Frontal cortex (tissue), 3 donors: ENCODE measurements at regions not wholly inside any gene's neighbourhood (a gene's known extent, or its start where the extent isn't known, plus 50 kb on each side); places are given as distances from the start of the nearest gene placed in this dataset.
A peak's percentile ranks its signal among the peaks of the same experiment; 100 is the strongest.

Experiments used
- DNase-seq, 2 donors: peaks; one replicate each; pipeline ENCODE4 v3.0.0; 2012; ENCODE audit warnings: low spot score in 2 of 2
- FAIRE-seq: peaks from 2 replicates; lab custom pipeline; 2012; peaks lifted over from hg19 to GRCh38; lab: Jason Lieb, UNC
- donor health status: control.
- donor health status: control.
- donor health status: control.

- DNase-seq (no peak), FAIRE-seq (no peak)
Measured at GRCh38 chr1:87927391-87928280, 599.0 kb downstream of the LMO4 start.

DNA sequence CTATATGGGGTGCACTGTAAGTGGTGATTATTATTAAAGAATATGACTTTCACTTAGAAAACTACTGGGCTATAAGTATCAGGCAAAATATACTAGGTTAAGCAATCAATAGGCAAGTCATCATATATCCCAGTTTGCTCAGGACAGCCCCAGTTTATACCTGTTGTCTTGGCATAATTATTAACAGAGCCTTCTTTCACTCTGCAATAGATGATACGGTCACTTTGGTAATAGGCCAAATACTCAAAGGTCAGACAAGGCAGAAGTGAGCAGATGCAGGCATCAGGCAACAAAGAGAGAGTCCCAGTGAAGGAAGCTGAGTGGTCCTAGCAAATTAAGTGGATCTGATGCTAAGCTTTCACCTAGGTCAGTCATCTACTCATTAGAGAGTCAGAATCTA, 599.9 kb downstream of the LMO4 start:
- FAIRE-seq (no peak), DNase-seq (no peak)

DNA sequence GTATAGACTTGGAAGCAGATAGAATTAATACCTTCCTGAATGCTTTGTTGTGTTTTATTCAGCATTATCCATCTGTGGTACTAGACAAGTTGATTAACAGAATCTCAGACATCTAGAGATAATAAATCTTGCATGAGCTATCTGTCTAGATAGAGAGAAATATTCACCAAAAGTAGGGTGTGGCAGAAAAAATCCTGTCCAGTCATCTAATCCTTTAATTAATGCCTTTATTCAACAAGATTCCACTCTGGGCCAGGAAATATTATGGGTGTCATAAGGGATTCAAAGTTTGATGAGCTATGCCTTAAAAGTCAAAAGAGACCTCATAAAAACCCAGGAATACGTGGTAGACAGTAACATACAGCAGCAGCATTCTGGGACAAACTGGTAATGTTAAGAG, 601.2 kb downstream of the LMO4 start:
- DNase-seq (no peak), FAIRE-seq (no peak)

GRCh38 chr1:87930796-87931195, 602.1 kb downstream of the LMO4 start:
- FAIRE-seq: no peak

DNA sequence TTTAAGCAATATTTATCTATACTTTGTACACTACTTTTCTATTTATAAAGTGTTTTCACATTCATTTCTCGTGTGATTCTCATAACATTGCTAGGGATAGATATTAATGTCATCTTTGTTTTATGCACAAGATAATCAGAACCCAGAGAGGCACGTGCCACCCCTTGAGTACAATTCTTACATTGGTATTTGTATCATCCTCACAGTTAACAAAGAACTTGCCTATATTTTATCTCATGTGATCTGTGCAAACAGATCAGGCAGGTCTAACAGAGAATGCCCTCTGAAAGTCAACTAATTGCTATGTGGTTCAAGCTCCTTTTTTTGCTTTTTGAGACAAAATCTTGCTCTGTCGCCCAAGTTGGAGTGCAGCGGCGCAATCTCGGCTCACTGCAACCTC, 604.5 kb downstream of the LMO4 start:
- FAIRE-seq: no peak
- DNase-seq: no peak

More at GRCh38 chr1:87930796-87931195, 602.1 kb downstream of the LMO4 start:
- DNase-seq: no peak

DNA sequence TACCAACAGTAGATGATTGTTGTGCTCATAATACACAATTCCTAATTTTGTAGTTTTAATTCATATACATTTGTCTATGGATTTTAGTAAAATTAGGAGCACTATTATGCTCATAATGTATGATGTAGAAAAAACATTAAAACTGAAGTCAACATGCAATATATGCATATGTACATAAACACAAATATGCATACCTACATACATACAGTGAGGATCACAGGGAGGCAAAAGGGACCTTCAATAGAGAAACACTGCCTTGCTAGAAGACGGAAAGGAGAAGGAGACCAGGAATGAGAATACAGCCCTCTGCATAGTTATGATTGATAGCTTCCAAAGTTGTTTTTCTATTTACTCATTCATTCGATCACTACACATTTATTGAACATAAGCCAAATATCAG, 606.5 kb downstream of the LMO4 start:
- FAIRE-seq (no peak), DNase-seq (no peak)

GRCh38 chr1:87937831-87938395, 609.2 kb downstream of the LMO4 start:
- FAIRE-seq: no peak
- no peak for DNase-seq

DNA sequence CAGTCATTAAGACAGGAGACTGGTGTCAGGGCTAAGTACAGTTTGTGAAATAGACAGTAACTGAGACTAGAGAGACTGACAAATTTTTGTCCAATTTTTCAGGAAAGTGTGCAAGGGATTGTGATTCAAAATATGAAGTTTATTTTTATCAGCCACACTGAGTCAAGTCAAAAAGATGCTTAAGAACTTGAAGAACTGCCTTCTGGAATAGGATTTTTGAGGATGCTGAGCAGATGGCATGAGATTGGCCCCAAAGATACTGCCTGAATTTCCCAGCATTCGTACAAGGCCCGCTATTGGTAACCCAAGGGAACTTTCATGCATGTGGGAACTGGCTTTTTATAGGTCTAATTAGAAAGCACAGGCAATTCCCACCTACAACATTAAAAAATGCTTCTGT, 610.0 kb downstream of the LMO4 start:
- FAIRE-seq (no peak), DNase-seq (no peak)

- no peak for FAIRE-seq
Measured at GRCh38 chr1:87939444-87939843, 610.8 kb downstream of the LMO4 start.

DNA sequence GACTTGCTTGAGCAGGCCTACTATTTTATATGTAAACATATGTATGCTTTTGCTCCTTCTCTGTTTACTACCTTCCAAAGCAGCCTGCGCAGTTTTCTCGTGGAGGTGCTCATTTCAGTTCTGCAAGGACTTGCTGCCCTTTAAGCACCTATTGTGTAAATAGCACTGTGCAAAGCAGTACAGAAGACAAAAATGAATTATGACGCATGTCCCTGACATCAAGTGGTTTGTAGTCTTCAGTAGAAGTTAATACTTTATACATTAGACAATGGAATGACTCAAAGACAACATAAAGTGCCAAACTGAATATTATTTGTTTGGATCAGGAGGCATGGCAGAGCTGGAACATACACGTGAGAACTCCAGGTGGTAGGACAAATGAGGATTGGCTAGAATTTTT, 611.7 kb downstream of the LMO4 start:
- FAIRE-seq (no peak), DNase-seq (no peak)

More at GRCh38 chr1:87939444-87939843, 610.8 kb downstream of the LMO4 start:
- no peak for DNase-seq

DNA sequence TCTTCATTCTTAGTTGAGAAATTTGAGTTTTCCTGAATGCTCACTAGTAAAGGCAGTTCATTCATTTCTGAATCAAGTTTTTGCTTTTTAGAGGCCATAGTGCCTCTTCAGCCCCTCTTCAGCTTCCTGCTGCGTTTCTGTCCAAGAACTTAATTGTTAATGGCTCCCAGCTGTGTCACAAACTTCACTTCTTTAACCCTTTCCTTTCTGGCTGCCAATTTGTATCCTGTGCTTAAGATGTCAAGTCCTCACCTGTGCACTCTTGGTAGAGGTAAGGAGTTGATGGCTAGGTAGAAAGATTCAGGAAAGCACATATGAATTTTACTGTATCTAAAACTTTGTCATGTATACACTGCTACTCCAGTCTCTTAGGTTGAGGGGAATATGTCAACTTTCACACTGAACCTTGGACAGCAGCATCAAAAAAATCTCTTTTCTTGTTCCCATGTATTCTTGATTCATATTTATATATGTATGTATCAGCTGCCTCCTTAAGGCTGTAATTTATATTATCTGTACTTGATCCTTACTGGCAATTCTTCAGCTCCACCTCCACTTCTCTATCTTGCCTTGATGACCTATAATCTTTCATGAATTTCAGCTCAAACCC, 612.8 kb downstream of the LMO4 start:
- no peak for FAIRE-seq
- DNase-seq: no peak

- no peak for FAIRE-seq
- no peak for DNase-seq
Measured at GRCh38 chr1:87942165-87942564, 613.5 kb downstream of the LMO4 start.

DNA sequence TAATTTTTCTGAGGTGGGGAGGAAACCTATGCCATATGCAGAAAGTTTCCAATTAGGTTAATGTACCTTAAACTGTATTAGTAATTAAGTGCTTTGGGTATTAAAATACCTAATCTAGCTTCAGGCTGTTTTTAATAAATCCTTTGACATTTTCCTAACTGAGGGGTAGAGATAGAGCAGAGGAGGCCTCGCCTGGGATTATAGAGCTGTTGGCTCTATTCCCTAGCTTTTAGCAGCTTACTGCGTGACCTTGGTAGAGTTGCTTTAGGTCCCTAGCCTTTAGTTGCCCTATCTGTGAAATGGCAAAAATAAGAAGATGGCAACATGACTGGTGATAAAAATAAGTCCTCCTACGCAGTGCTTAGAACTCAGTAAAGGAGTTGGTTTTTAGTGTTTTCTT, 621.0 kb downstream of the LMO4 start:
- DNase-seq: no peak
- FAIRE-seq: no peak

DNA sequence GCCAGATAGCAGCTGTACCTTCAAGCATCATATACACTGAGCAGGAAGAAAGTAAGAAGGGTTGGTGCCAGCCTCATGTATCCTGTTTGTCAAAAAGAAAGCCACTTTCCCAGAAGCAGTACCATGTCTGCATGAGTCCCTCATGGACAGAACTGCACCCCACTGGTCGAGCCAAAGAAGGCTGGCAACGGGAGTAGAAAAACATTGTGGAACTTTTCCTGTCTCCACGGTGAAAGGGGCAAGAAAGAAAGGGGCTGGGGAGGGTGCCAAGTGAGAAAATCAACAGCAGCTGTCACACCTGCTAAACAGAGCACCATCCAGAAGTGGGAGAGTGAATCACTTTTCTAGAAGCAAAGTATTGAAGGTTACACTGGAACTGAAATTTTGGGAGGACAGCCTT, 621.7 kb downstream of the LMO4 start:
- DNase-seq: no peak

GRCh38 chr1:87951409-87951808, 622.7 kb downstream of the LMO4 start:
- FAIRE-seq (no peak), DNase-seq (no peak)

More for the DNA sequence above, 621.7 kb downstream of the LMO4 start:
- no peak for FAIRE-seq

- FAIRE-seq (no peak), DNase-seq (no peak)
Measured at GRCh38 chr1:87951852-87952251, 623.2 kb downstream of the LMO4 start.

- no peak for DNase-seq
- no peak for FAIRE-seq
Measured at GRCh38 chr1:87953121-87953520, 624.4 kb downstream of the LMO4 start.

- no peak for FAIRE-seq
- DNase-seq: peak in 1 of 2 donors; percentile 4
Measured at GRCh38 chr1:87953732-87954344, 625.2 kb downstream of the LMO4 start.

GRCh38 chr1:87955038-87955437, 626.4 kb downstream of the LMO4 start:
- FAIRE-seq (no peak), DNase-seq (no peak)

GRCh38 chr1:87956072-87956471, 627.4 kb downstream of the LMO4 start:
- FAIRE-seq (no peak), DNase-seq (no peak)

GRCh38 chr1:87956750-87957149, 628.1 kb downstream of the LMO4 start:
- DNase-seq (no peak), FAIRE-seq (no peak)
